ENCODE measurements at regions not wholly inside any gene's neighbourhood (a gene's known extent, or its start where the extent isn't known, plus 50 kb on each side); places are given as distances from the start of the nearest gene placed in this dataset.

DNA sequence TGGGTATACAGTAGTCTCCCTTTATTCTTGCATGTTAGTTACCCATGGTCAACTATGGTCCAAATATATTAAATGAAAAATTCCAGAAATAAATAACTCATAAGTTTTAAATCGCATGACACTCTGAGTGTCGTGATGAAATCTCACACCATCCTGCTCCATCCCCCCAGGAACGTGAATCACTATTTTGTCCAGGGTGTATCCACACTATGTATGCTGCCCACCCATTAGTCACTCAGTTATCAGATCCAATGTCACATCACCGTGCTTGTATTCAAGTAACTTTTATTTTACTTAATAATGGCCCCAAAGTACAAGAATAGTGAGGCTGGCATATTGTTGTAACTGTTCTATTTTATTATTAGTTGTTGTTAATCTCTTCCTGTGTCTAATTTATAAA, 115.8 kb upstream of the SERP2 start:
- Histone ChIP-seq H4K91ac (replicated peaks; ENCODE audit: insufficient read length, low read length) (no peak overlapping the region), H3K9ac (replicated peaks in 1 of 4; ENCODE audit: extremely low read depth in 1 of 4, low read depth in 3 of 4, low read length in 3 of 4) (no peak overlapping the region), H4K8ac (ENCODE audit: extremely low read depth, insufficient read depth, low read length) (no peak overlapping the region), H3K14ac (ENCODE audit: insufficient read length) (no peak overlapping the region), H3K27me3 (replicated peaks in 1 of 4; ENCODE audit: control insufficient read depth in 3 of 4, extremely low read depth in 1 of 4, insufficient read depth in 3 of 4, low read length in 3 of 4) (no peaks in the 10 kb centered on the region), H3K56ac (replicated peaks; ENCODE audit: insufficient read length, low read depth, low read length) (no peak overlapping the region), H3K23me2 (ENCODE audit: low read depth, low read length) (no peaks in the 10 kb centered on the region), H2AK5ac (ENCODE audit: low read depth, low read length) (no peak overlapping the region), H2AFZ (ENCODE audit: low read length) (no peak overlapping the region), H3K79me2 (ENCODE audit: control insufficient read depth in 1 of 2, insufficient read depth in 2 of 2, low read length in 2 of 2) (no peaks in the 10 kb centered on the region), H3K23ac (ENCODE audit: insufficient read length) (no peak overlapping the region), H3K36me3 (ENCODE audit: control insufficient read depth in 2 of 4, insufficient read depth in 4 of 4, low read length in 3 of 4) (no peaks in the 10 kb centered on the region), H3K4me2 (ENCODE audit: insufficient read depth in 1 of 2, low read depth in 2 of 2, low read length in 2 of 2) (no peak overlapping the region), H3K9me3 (ENCODE audit: insufficient read depth in 2 of 2, low read depth in 1 of 2, low read length in 1 of 2) (no peaks in the 10 kb centered on the region), H2BK120ac (replicated peaks; ENCODE audit: low read depth, low read length) (no peak overlapping the region), H2BK12ac (ENCODE audit: low read depth, low read length) (no peak overlapping the region), H3K4me1 (replicated peaks in 1 of 4; ENCODE audit: control insufficient read depth in 3 of 4, insufficient read depth in 4 of 4, low read length in 3 of 4) (peaks cover 0 to 5% (median 1%) of the 10 kb centered on the region in 4 experiments; a peak in 2 of 7 replicates), H4K5ac (ENCODE audit: insufficient read length, low read depth, low read length) (no peak overlapping the region), H3K4me3 (ENCODE audit: extremely low read depth in 1 of 4, insufficient read depth in 2 of 4, low read depth in 3 of 4, low read length in 4 of 4) (no peak overlapping the region), H2BK5ac (ENCODE audit: low read depth, low read length) (no peak overlapping the region), H3K27ac (ENCODE audit: low read depth, low read length) (no peak overlapping the region), H4K20me1 (replicated peaks in 1 of 2; ENCODE audit: control insufficient read depth in 1 of 2, insufficient read depth in 2 of 2, low read length in 2 of 2) (no peaks in the 10 kb centered on the region), H3K4ac (replicated peaks; ENCODE audit: insufficient read length, low read depth, low read length) (no peak overlapping the region), H2BK20ac (ENCODE audit: low read length) (no peak overlapping the region), H3K18ac (ENCODE audit: extremely low read depth, low read length) (no peak overlapping the region), H3K79me1 (ENCODE audit: low read depth, low read length) (no peaks in the 10 kb centered on the region), H2BK15ac (ENCODE audit: low read length) (no peak overlapping the region)
- no peak for DNase-seq (ENCODE audit: low read depth in 1 of 2, low spot score in 2 of 2)
- CTCF ChIA-PET (ENCODE audit: partially characterized antibody), result no interaction called here
- POLR2A ChIA-PET (ENCODE audit: partially characterized antibody), result no interaction called here
- 93% methylated on average over 4 of the region's 4 CpGs; no CpG with 5 or more reads in 1 of the 2 experiments for WGBS, 2 experiments (ENCODE audit: extremely low coverage in 1 of 2, insufficient coverage in 1 of 2, insufficient read length in 1 of 2, insufficient replicate concordance in 2 of 2, low coverage in 1 of 2, low lambda C conversion rate in 2 of 2, missing lambda C conversion rate in 1 of 2)
- no peak for TF ChIP-seq EP300 (IDR thresholded peaks at IDR 0.05; ENCODE audit: borderline replicate concordance in 1 of 2, low read depth in 2 of 2, low read length in 2 of 2)
- no peak for TF ChIP-seq CBX8 (IDR thresholded peaks at IDR 0.05; ENCODE audit: borderline replicate concordance, low read depth, low read length)
- no peak for TF ChIP-seq CTBP2 (IDR thresholded peaks at IDR 0.05; ENCODE audit: borderline replicate concordance, insufficient read depth, insufficient read length, low read length)
- no peak for FAIRE-seq
